ENCODE measurements at regions not wholly inside any gene's neighbourhood (a gene's known extent, or its start where the extent isn't known, plus 50 kb on each side); places are given as distances from the start of the nearest gene placed in this dataset.

DNA sequence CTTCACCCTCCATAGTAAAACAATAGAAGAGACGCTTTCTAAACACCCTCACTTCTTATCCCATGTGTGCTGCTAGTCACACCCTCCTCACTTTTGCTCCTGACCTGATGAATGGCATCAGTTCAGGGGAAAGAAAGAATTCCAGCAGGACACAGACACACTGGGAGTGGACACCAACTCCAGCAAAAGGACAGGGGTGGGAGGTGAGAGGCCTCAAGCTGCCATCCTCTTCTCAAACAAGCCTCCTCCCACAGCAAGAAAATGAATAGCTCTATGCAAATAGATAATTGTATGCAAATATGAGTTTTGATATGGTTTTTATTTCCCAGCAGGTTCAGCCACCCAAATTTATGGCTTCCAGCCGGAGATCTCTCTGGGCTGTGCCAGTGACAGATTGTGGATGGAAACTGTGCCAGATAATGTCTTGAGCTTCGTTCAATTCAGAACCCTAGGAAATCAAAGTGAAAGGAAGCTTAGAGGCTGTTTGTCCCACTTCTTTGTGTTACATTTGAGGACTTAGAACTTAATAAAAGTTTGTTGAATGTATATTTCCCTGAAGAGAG lies 209.3 kb upstream of the PPP2R3A start:
- CTCF ChIA-PET: no interaction called here
- Histone ChIP-seq H3K4me3 (ENCODE audit: control insufficient read depth in 1 of 2, extremely low read depth in 1 of 2, low read length in 1 of 2) (no peak overlapping the region), H3K9me3 (no peaks in the 10 kb centered on the region), H3K4me1 (ENCODE audit: control insufficient read depth in 1 of 2, extremely low read depth in 1 of 2, insufficient read depth in 2 of 2, low read length in 2 of 2) (no peaks in the 10 kb centered on the region), H3K27me3 (replicated peaks in 1 of 2; ENCODE audit: control insufficient read depth in 2 of 2, extremely low read depth in 1 of 2, insufficient read depth in 2 of 2, low read length in 1 of 2) (peaks cover 0 to 3% of the 10 kb centered on the region in 2 experiments), H3K36me3 (ENCODE audit: control insufficient read depth in 2 of 2, extremely low read depth in 1 of 2, insufficient read depth in 1 of 2, low read length in 1 of 2) (no peaks in the 10 kb centered on the region), H3K27ac (ENCODE audit: low read length) (no peak overlapping the region)
- no peaks in the 10 kb centered on the region for H3K4me1 Mint-ChIP-seq
- no peak for ATAC-seq (replicated peaks in 1 of 4)
- no peak for DNase-seq
- WGBS (ENCODE audit: insufficient coverage): 64% methylated on average over 2 of the region's 3 CpGs
- POLR2A ChIA-PET: no interaction called here
- H3K36me3 Mint-ChIP-seq: no peaks in the 10 kb centered on the region
- no peak overlapping the region for H3K27ac Mint-ChIP-seq
- H3K9me3 Mint-ChIP-seq: no peaks in the 10 kb centered on the region
- no peak overlapping the region for H3K4me3 Mint-ChIP-seq
- H3K27me3 Mint-ChIP-seq: peaks cover 0 to 2% of the 10 kb centered on the region in 2 donors

DNA sequence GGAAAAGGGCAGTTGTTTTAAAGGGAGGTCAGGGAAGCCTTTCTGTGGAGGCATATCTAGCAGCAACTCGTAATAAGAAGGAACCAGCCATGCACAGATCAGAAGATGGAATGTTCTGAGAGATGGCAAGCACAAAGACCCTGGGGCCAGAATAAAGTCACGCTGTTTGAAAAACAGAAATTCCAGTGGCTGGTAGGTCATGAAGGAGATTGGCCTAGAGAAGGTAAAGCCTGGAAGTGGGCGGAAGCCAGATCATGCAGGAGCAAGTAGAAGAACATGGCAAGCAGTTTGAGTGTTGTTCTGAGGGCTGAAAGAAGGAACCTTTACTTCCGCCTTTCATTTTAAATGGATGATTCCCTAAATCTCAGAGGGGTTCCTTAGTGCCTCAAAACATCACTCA lies 208.1 kb upstream of the PPP2R3A start:
- no peaks in the 10 kb centered on the region for H3K4me1 Mint-ChIP-seq
- H3K9me3 Mint-ChIP-seq: no peaks in the 10 kb centered on the region
- Histone ChIP-seq H3K36me3 (ENCODE audit: control insufficient read depth in 2 of 2, extremely low read depth in 1 of 2, insufficient read depth in 1 of 2, low read length in 1 of 2) (no peaks in the 10 kb centered on the region), H3K4me1 (ENCODE audit: control insufficient read depth in 1 of 2, extremely low read depth in 1 of 2, insufficient read depth in 2 of 2, low read length in 2 of 2) (no peaks in the 10 kb centered on the region), H3K27me3 (replicated peaks in 1 of 2; ENCODE audit: control insufficient read depth in 2 of 2, extremely low read depth in 1 of 2, insufficient read depth in 2 of 2, low read length in 1 of 2) (peaks cover 0 to 3% of the 10 kb centered on the region in 2 experiments), H3K9me3 (no peaks in the 10 kb centered on the region), H3K27ac (ENCODE audit: low read length) (no peak overlapping the region), H3K4me3 (ENCODE audit: control insufficient read depth in 1 of 2, extremely low read depth in 1 of 2, low read length in 1 of 2) (no peak overlapping the region)
- DNase-seq: no peak
- no peaks in the 10 kb centered on the region for H3K36me3 Mint-ChIP-seq
- no peak overlapping the region for H3K4me3 Mint-ChIP-seq
- no peak overlapping the region for H3K27ac Mint-ChIP-seq
- no peak for ATAC-seq (replicated peaks in 1 of 4)
- 84% methylated on average over 3 of the region's 4 CpGs for WGBS (ENCODE audit: insufficient coverage)
- H3K27me3 Mint-ChIP-seq: no peaks in the 10 kb centered on the region
- CTCF ChIA-PET: interaction anchor here in 1 of 2 donors (0.7 kb wide), 1 partner anchor 443 kb away, joined by 3 read pairs; no protein-coding TSS in a partner anchor
- POLR2A ChIA-PET: no interaction called here

DNA sequence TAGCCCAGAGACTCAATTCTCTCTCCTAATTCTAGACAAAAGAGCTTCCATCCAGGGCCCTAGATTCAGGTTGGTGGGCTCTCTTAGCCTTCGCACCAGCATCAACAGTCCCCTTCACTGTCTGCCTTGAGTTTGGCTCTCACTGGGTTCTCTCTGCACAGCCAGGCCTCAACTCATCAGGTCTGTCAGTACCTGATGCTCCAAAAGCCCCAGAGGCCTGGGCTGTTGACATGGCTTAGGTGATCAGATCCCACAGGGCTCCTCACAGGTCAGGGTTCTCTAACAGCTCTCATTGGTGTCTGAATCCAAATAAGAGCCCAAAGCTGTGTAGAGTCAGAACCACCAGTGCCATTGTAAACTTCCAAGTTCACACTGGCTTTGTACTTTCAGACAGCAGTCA lies 206.6 kb upstream of the PPP2R3A start:
- ATAC-seq (replicated peaks in 1 of 4) (no peak), DNase-seq (no peak)
- Histone ChIP-seq H3K4me3 (ENCODE audit: control insufficient read depth in 1 of 2, extremely low read depth in 1 of 2, low read length in 1 of 2) (no peak overlapping the region), H3K9me3 (no peaks in the 10 kb centered on the region), H3K27ac (ENCODE audit: low read length) (no peak overlapping the region), H3K36me3 (ENCODE audit: control insufficient read depth in 2 of 2, extremely low read depth in 1 of 2, insufficient read depth in 1 of 2, low read length in 1 of 2) (no peaks in the 10 kb centered on the region), H3K27me3 (replicated peaks in 1 of 2; ENCODE audit: control insufficient read depth in 2 of 2, extremely low read depth in 1 of 2, insufficient read depth in 2 of 2, low read length in 1 of 2) (no peaks in the 10 kb centered on the region), H3K4me1 (ENCODE audit: control insufficient read depth in 1 of 2, extremely low read depth in 1 of 2, insufficient read depth in 2 of 2, low read length in 2 of 2) (no peaks in the 10 kb centered on the region)
- CTCF ChIA-PET: no interaction called here
- H3K27me3 Mint-ChIP-seq: peaks cover 0 to 5% of the 10 kb centered on the region in 2 donors
- no peak overlapping the region for H3K4me3 Mint-ChIP-seq
- H3K27ac Mint-ChIP-seq: no peak overlapping the region
- WGBS (ENCODE audit: insufficient coverage): 91% methylated on average over 1 of the region's 1 CpG
- no peaks in the 10 kb centered on the region for H3K4me1 Mint-ChIP-seq
- no peaks in the 10 kb centered on the region for H3K36me3 Mint-ChIP-seq
- POLR2A ChIA-PET: no interaction called here
- H3K9me3 Mint-ChIP-seq: no peaks in the 10 kb centered on the region

DNA sequence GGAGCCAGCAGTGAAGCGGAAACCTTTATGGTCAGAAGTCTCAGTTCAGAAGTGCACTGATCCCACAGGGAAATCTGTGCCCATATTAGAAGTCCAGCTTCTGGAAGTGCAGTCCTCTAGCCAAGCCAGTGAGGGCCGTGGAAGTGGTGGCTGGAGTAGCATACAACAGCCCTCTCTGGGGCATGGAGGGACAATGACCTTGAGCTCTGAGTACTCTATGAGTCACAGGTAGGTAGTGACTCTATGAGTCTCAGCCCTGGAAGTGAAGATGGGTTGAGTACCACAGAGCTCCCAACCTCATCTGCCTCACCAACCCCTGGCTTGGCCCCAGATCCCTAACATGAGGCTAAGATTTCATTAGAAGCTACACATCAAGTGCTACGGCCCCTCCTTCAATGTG lies 205.9 kb upstream of the PPP2R3A start:
- ChIA-PET POLR2A (no interaction called here), CTCF (no interaction called here)
- no peak overlapping the region for H3K4me3 Mint-ChIP-seq
- Histone ChIP-seq H3K36me3 (ENCODE audit: control insufficient read depth in 2 of 2, extremely low read depth in 1 of 2, insufficient read depth in 1 of 2, low read length in 1 of 2) (no peaks in the 10 kb centered on the region), H3K9me3 (no peaks in the 10 kb centered on the region), H3K27ac (ENCODE audit: low read length) (no peak overlapping the region), H3K4me3 (ENCODE audit: control insufficient read depth in 1 of 2, extremely low read depth in 1 of 2, low read length in 1 of 2) (no peak overlapping the region), H3K27me3 (replicated peaks in 1 of 2; ENCODE audit: control insufficient read depth in 2 of 2, extremely low read depth in 1 of 2, insufficient read depth in 2 of 2, low read length in 1 of 2) (no peaks in the 10 kb centered on the region), H3K4me1 (ENCODE audit: control insufficient read depth in 1 of 2, extremely low read depth in 1 of 2, insufficient read depth in 2 of 2, low read length in 2 of 2) (no peaks in the 10 kb centered on the region)
- DNase-seq: no peak
- H3K27ac Mint-ChIP-seq: no peak overlapping the region
- H3K27me3 Mint-ChIP-seq: peaks cover 0 to 5% of the 10 kb centered on the region in 2 donors
- H3K4me1 Mint-ChIP-seq: no peaks in the 10 kb centered on the region
- H3K9me3 Mint-ChIP-seq: peaks cover 0 to 3% (median 0%) of the 10 kb centered on the region in 3 donors
- 75% methylated on average over 2 of the region's 3 CpGs for WGBS (ENCODE audit: insufficient coverage)
- no peaks in the 10 kb centered on the region for H3K36me3 Mint-ChIP-seq
- no peak for ATAC-seq (replicated peaks in 1 of 4)

DNA sequence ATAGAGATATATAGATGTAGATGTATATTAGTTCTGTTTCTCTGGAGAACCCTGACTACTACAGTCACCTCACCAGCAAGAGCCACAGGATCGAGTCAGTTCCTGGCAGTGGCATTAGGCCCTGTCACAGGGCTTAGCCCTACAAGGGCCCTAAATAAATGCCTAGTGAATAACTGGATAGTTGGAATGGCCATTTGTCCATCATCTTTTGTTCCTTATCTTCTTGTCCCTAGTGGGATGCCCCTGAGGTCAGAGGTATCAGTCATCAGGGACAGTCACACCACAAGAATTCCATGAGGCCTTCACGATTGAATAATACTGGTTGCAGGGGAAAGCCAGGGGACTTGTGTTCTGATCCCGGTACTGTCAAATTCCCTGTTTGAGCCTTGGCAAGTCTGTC lies 204.9 kb upstream of the PPP2R3A start:
- no CpG with 5 or more reads among the region's 3 CpGs for WGBS (ENCODE audit: insufficient coverage)
- ATAC-seq (replicated peaks in 1 of 4) (no peak), DNase-seq (no peak)
- Mint-ChIP-seq H3K4me1 (no peaks in the 10 kb centered on the region), H3K27me3 (peaks cover 0 to 5% of the 10 kb centered on the region in 2 donors), H3K4me3 (no peak overlapping the region), H3K27ac (no peak overlapping the region), H3K9me3 (peaks cover 0 to 8% (median 0%) of the 10 kb centered on the region in 3 donors), H3K36me3 (no peaks in the 10 kb centered on the region)
- H3K4me1 ChIP-seq (ENCODE audit: control insufficient read depth in 1 of 2, extremely low read depth in 1 of 2, insufficient read depth in 2 of 2, low read length in 2 of 2): no peaks in the 10 kb centered on the region
- no peak overlapping the region for H3K27ac ChIP-seq (ENCODE audit: low read length)
- ChIA-PET POLR2A (interaction anchor here in 1 of 2 donors (0.5 kb wide), 1 partner anchor 73 kb away, joined by 7 read pairs; no protein-coding TSS in a partner anchor), CTCF (no interaction called here)
- H3K4me3 ChIP-seq (ENCODE audit: control insufficient read depth in 1 of 2, extremely low read depth in 1 of 2, low read length in 1 of 2): no peak overlapping the region
- no peaks in the 10 kb centered on the region for H3K27me3 ChIP-seq (replicated peaks in 1 of 2; ENCODE audit: control insufficient read depth in 2 of 2, extremely low read depth in 1 of 2, insufficient read depth in 2 of 2, low read length in 1 of 2)
- H3K36me3 ChIP-seq (ENCODE audit: control insufficient read depth in 2 of 2, extremely low read depth in 1 of 2, insufficient read depth in 1 of 2, low read length in 1 of 2): no peaks in the 10 kb centered on the region
- no peaks in the 10 kb centered on the region for H3K9me3 ChIP-seq

DNA sequence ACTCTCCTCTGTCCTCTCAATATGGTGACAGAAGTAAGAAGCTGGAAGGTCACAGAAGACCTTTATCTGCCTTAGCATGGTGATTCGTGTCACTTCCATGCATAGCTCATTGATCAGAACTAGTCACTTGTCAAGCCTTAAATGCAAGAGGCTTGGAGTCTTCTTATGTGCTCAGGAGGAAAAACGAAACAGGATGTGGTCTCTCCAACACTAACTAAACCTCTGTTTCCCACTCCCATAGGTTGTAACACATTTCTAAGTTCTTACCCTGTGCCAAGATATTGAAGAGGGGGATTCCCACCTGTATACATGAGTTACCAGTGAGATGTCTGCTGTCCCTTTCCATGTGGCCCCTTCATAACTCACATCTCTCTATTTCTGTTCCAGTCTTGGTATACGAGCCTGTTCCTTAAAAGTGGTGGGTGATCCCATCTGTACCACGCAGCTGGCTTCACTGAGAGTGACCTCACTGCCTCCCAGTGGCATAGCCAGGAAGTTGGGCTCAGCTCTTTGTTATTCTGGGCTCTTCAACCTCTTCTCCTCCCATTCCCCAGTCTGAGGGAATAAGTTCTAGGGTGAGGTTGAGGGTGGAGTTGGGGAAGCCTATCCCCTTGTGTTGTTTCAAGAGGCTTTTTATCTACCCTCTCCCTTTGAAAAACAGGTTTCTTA lies 203.2 kb upstream of the PPP2R3A start:
- Histone ChIP-seq H3K36me3 (ENCODE audit: control insufficient read depth in 2 of 2, extremely low read depth in 1 of 2, insufficient read depth in 1 of 2, low read length in 1 of 2) (no peaks in the 10 kb centered on the region), H3K4me3 (ENCODE audit: control insufficient read depth in 1 of 2, extremely low read depth in 1 of 2, low read length in 1 of 2) (no peak overlapping the region), H3K27ac (ENCODE audit: low read length) (no peak overlapping the region), H3K27me3 (replicated peaks in 1 of 2; ENCODE audit: control insufficient read depth in 2 of 2, extremely low read depth in 1 of 2, insufficient read depth in 2 of 2, low read length in 1 of 2) (no peaks in the 10 kb centered on the region), H3K4me1 (ENCODE audit: control insufficient read depth in 1 of 2, extremely low read depth in 1 of 2, insufficient read depth in 2 of 2, low read length in 2 of 2) (no peaks in the 10 kb centered on the region), H3K9me3 (no peaks in the 10 kb centered on the region)
- DNase-seq (no peak), ATAC-seq (replicated peaks in 1 of 4) (no peak)
- POLR2A ChIA-PET: no interaction called here
- Mint-ChIP-seq H3K4me1 (no peaks in the 10 kb centered on the region), H3K27me3 (peaks cover 0 to 5% of the 10 kb centered on the region in 2 donors), H3K27ac (no peak overlapping the region), H3K36me3 (no peaks in the 10 kb centered on the region), H3K4me3 (no peak overlapping the region), H3K9me3 (peaks cover 0 to 11% (median 3%) of the 10 kb centered on the region in 3 donors)
- WGBS (ENCODE audit: insufficient coverage): 60% methylated on average over 1 of the region's 4 CpGs
- CTCF ChIA-PET: no interaction called here
